ENCODE measurements at regions not wholly inside any gene's neighbourhood (a gene's known extent, or its start where the extent isn't known, plus 50 kb on each side); places are given as distances from the start of the nearest gene placed in this dataset.

- Histone ChIP-seq H3K4me3 (ENCODE audit: low read length) (no peak overlapping the region), H3K27me3 (ENCODE audit: control insufficient read depth in 2 of 2, insufficient read depth in 2 of 2, low read length in 2 of 2) (no peaks in the 10 kb centered on the region), H3K4me1 (ENCODE audit: control insufficient read depth in 2 of 2, insufficient read depth in 2 of 2, low read length in 2 of 2) (no peaks in the 10 kb centered on the region), H3K27ac (ENCODE audit: low read depth, low read length) (no peak overlapping the region), H3K9me3 (ENCODE audit: control insufficient read depth in 2 of 3, low read length in 3 of 3) (no peaks in the 10 kb centered on the region), H3K36me3 (ENCODE audit: control insufficient read depth in 2 of 3, insufficient read depth in 3 of 3, low read length in 3 of 3) (no peaks in the 10 kb centered on the region)
- ChIA-PET CTCF (no interaction called here), POLR2A (no interaction called here)
- Mint-ChIP-seq H3K36me3 (no peaks in the 10 kb centered on the region), H3K4me1 (no peaks in the 10 kb centered on the region), H3K27me3 (no peaks in the 10 kb centered on the region), H3K27ac (no peak overlapping the region), H3K9me3 (peaks cover 0 to 11% (median 4%) of the 10 kb centered on the region in 11 donors), H3K4me3 (no peak overlapping the region)
- ATAC-seq (no peak), DNase-seq (no peak)
- intact Hi-C loops (cut with micrococcal nuclease), result no loop called here
These were observed 629.3 kb upstream of the ADAMTS5 start for GRCh38 chr21:27596196-27596595.

GRCh38 chr21:27595716-27596115 lies 628.8 kb upstream of the ADAMTS5 start:
- no peaks in the 10 kb centered on the region for H3K27me3 ChIP-seq (ENCODE audit: control insufficient read depth in 2 of 2, insufficient read depth in 2 of 2, low read length in 2 of 2)
- ChIA-PET POLR2A (no interaction called here), CTCF (no interaction called here)
- H3K9me3 ChIP-seq (ENCODE audit: control insufficient read depth in 2 of 3, low read length in 3 of 3), result no peaks in the 10 kb centered on the region
- Mint-ChIP-seq H3K27me3 (no peaks in the 10 kb centered on the region), H3K4me3 (no peak overlapping the region), H3K27ac (no peak overlapping the region), H3K9me3 (peaks cover 0 to 11% (median 5%) of the 10 kb centered on the region in 11 donors), H3K36me3 (no peaks in the 10 kb centered on the region), H3K4me1 (no peaks in the 10 kb centered on the region)
- DNase-seq (no peak), ATAC-seq (no peak)
- no peaks in the 10 kb centered on the region for H3K4me1 ChIP-seq (ENCODE audit: control insufficient read depth in 2 of 2, insufficient read depth in 2 of 2, low read length in 2 of 2)
- H3K27ac ChIP-seq (ENCODE audit: low read depth, low read length), result no peak overlapping the region
- H3K4me3 ChIP-seq (ENCODE audit: low read length), result no peak overlapping the region
- intact Hi-C loops (cut with micrococcal nuclease), result no loop called here
- no peaks in the 10 kb centered on the region for H3K36me3 ChIP-seq (ENCODE audit: control insufficient read depth in 2 of 3, insufficient read depth in 3 of 3, low read length in 3 of 3)

GRCh38 chr21:27590271-27590670 lies 623.4 kb upstream of the ADAMTS5 start:
- Mint-ChIP-seq H3K9me3 (peaks cover 0 to 7% (median 0%) of the 10 kb centered on the region in 11 donors), H3K36me3 (no peaks in the 10 kb centered on the region), H3K27me3 (no peaks in the 10 kb centered on the region), H3K4me3 (no peak overlapping the region), H3K27ac (no peak overlapping the region), H3K4me1 (no peaks in the 10 kb centered on the region)
- no peak overlapping the region for H3K27ac ChIP-seq (ENCODE audit: low read depth, low read length)
- H3K27me3 ChIP-seq (ENCODE audit: control insufficient read depth in 2 of 2, insufficient read depth in 2 of 2, low read length in 2 of 2), result no peaks in the 10 kb centered on the region
- ChIA-PET CTCF (no interaction called here), POLR2A (no interaction called here)
- ATAC-seq (no peak), DNase-seq (no peak)
- intact Hi-C loops (cut with micrococcal nuclease), result no loop called here
- no peak overlapping the region for H3K4me3 ChIP-seq (ENCODE audit: low read length)
- H3K9me3 ChIP-seq (ENCODE audit: control insufficient read depth in 2 of 3, low read length in 3 of 3), result no peaks in the 10 kb centered on the region
- no peaks in the 10 kb centered on the region for H3K4me1 ChIP-seq (ENCODE audit: control insufficient read depth in 2 of 2, insufficient read depth in 2 of 2, low read length in 2 of 2)
- no peaks in the 10 kb centered on the region for H3K36me3 ChIP-seq (ENCODE audit: control insufficient read depth in 2 of 3, insufficient read depth in 3 of 3, low read length in 3 of 3)

- no peaks in the 10 kb centered on the region for H3K36me3 Mint-ChIP-seq
- no peaks in the 10 kb centered on the region for H3K36me3 ChIP-seq (ENCODE audit: control insufficient read depth in 2 of 3, insufficient read depth in 3 of 3, low read length in 3 of 3)
- H3K27me3 ChIP-seq (ENCODE audit: control insufficient read depth in 2 of 2, insufficient read depth in 2 of 2, low read length in 2 of 2), result no peaks in the 10 kb centered on the region
- intact Hi-C loops (cut with micrococcal nuclease), result no loop called here
- no peak overlapping the region for H3K27ac Mint-ChIP-seq
- peaks cover 0 to 5% (median 0%) of the 10 kb centered on the region in 11 donors for H3K9me3 Mint-ChIP-seq
- H3K27ac ChIP-seq (ENCODE audit: low read depth, low read length), result no peak overlapping the region
- DNase-seq (no peak), ATAC-seq (no peak)
- no peaks in the 10 kb centered on the region for H3K27me3 Mint-ChIP-seq
- no peak overlapping the region for H3K4me3 Mint-ChIP-seq
- H3K4me1 ChIP-seq (ENCODE audit: control insufficient read depth in 2 of 2, insufficient read depth in 2 of 2, low read length in 2 of 2), result no peaks in the 10 kb centered on the region
- H3K9me3 ChIP-seq (ENCODE audit: control insufficient read depth in 2 of 3, low read length in 3 of 3), result no peaks in the 10 kb centered on the region
- ChIA-PET CTCF (no interaction called here), POLR2A (no interaction called here)
- H3K4me3 ChIP-seq (ENCODE audit: low read length), result no peak overlapping the region
- H3K4me1 Mint-ChIP-seq, result no peaks in the 10 kb centered on the region
These were observed 622.9 kb upstream of the ADAMTS5 start for GRCh38 chr21:27589781-27590180.

- Mint-ChIP-seq H3K27me3 (no peaks in the 10 kb centered on the region), H3K9me3 (peaks cover 0 to 3% (median 0%) of the 10 kb centered on the region in 11 donors), H3K4me3 (no peak overlapping the region), H3K36me3 (no peaks in the 10 kb centered on the region), H3K4me1 (no peaks in the 10 kb centered on the region), H3K27ac (no peak overlapping the region)
- ChIA-PET CTCF (no interaction called here), POLR2A (no interaction called here)
- no peak overlapping the region for H3K27ac ChIP-seq (ENCODE audit: low read depth, low read length)
- no peaks in the 10 kb centered on the region for H3K27me3 ChIP-seq (ENCODE audit: control insufficient read depth in 2 of 2, insufficient read depth in 2 of 2, low read length in 2 of 2)
- H3K4me1 ChIP-seq (ENCODE audit: control insufficient read depth in 2 of 2, insufficient read depth in 2 of 2, low read length in 2 of 2), result no peaks in the 10 kb centered on the region
- H3K4me3 ChIP-seq (ENCODE audit: low read length), result no peak overlapping the region
- H3K36me3 ChIP-seq (ENCODE audit: control insufficient read depth in 2 of 3, insufficient read depth in 3 of 3, low read length in 3 of 3), result no peaks in the 10 kb centered on the region
- intact Hi-C loops (cut with micrococcal nuclease), result no loop called here
- DNase-seq, result no peak
- ATAC-seq, result no peak
- no peaks in the 10 kb centered on the region for H3K9me3 ChIP-seq (ENCODE audit: control insufficient read depth in 2 of 3, low read length in 3 of 3)
These were observed 620.1 kb upstream of the ADAMTS5 start for GRCh38 chr21:27586986-27587385.

GRCh38 chr21:27586326-27586725 lies 619.4 kb upstream of the ADAMTS5 start:
- H3K9me3 Mint-ChIP-seq, result peaks cover 0 to 2% (median 0%) of the 10 kb centered on the region in 11 donors
- ChIA-PET CTCF (no interaction called here), POLR2A (no interaction called here)
- Histone ChIP-seq H3K4me3 (ENCODE audit: low read length) (no peak overlapping the region), H3K36me3 (ENCODE audit: control insufficient read depth in 2 of 3, insufficient read depth in 3 of 3, low read length in 3 of 3) (no peaks in the 10 kb centered on the region), H3K9me3 (ENCODE audit: control insufficient read depth in 2 of 3, low read length in 3 of 3) (no peaks in the 10 kb centered on the region), H3K27ac (ENCODE audit: low read depth, low read length) (no peak overlapping the region), H3K27me3 (ENCODE audit: control insufficient read depth in 2 of 2, insufficient read depth in 2 of 2, low read length in 2 of 2) (no peaks in the 10 kb centered on the region), H3K4me1 (ENCODE audit: control insufficient read depth in 2 of 2, insufficient read depth in 2 of 2, low read length in 2 of 2) (no peaks in the 10 kb centered on the region)
- no peaks in the 10 kb centered on the region for H3K4me1 Mint-ChIP-seq
- DNase-seq, result no peak
- H3K4me3 Mint-ChIP-seq, result no peak overlapping the region
- H3K36me3 Mint-ChIP-seq, result no peaks in the 10 kb centered on the region
- H3K27me3 Mint-ChIP-seq, result no peaks in the 10 kb centered on the region
- no peak for ATAC-seq
- H3K27ac Mint-ChIP-seq, result no peak overlapping the region
- intact Hi-C loops (cut with micrococcal nuclease), result no loop called here

GRCh38 chr21:27584256-27584655 lies 617.4 kb upstream of the ADAMTS5 start:
- Histone ChIP-seq H3K4me1 (ENCODE audit: control insufficient read depth in 2 of 2, insufficient read depth in 2 of 2, low read length in 2 of 2) (no peaks in the 10 kb centered on the region), H3K27ac (ENCODE audit: low read depth, low read length) (no peak overlapping the region), H3K4me3 (ENCODE audit: low read length) (no peak overlapping the region), H3K9me3 (ENCODE audit: control insufficient read depth in 2 of 3, low read length in 3 of 3) (no peaks in the 10 kb centered on the region), H3K36me3 (ENCODE audit: control insufficient read depth in 2 of 3, insufficient read depth in 3 of 3, low read length in 3 of 3) (no peaks in the 10 kb centered on the region), H3K27me3 (ENCODE audit: control insufficient read depth in 2 of 2, insufficient read depth in 2 of 2, low read length in 2 of 2) (no peaks in the 10 kb centered on the region)
- no peak for DNase-seq
- peaks cover 0 to 5% (median 1%) of the 10 kb centered on the region in 11 donors for H3K9me3 Mint-ChIP-seq
- no peak overlapping the region for H3K27ac Mint-ChIP-seq
- CTCF ChIA-PET, result no interaction called here
- H3K4me3 Mint-ChIP-seq, result no peak overlapping the region
- POLR2A ChIA-PET, result no interaction called here
- ATAC-seq, result no peak
- intact Hi-C loops (cut with micrococcal nuclease), result no loop called here
- no peaks in the 10 kb centered on the region for H3K36me3 Mint-ChIP-seq
- no peaks in the 10 kb centered on the region for H3K4me1 Mint-ChIP-seq
- H3K27me3 Mint-ChIP-seq, result no peaks in the 10 kb centered on the region
